GM20000 (cell line): ENCODE measurements at regions not wholly inside any gene's neighbourhood (a gene's known extent, or its start where the extent isn't known, plus 50 kb on each side); places are given as distances from the start of the nearest gene placed in this dataset.

Experiments
- DNase-seq: peaks from one replicate; pipeline ENCODE4 v3.0.0; 2012; ENCODE audit warnings: low spot score
- CTCF ChIP-seq: IDR thresholded peaks from 2 replicates; pipeline ENCODE4 v1.5.1; 2012; ENCODE audit warnings: mild to moderate bottlenecking, control low read depth; ENCODE audit errors: extremely low read depth, missing control alignments

- TF ChIP-seq CTCF = no peak
- DNase-seq = no peak
Observed at GRCh38 chr16:87186876-87187533, 130.2 kb downstream of the C16orf95 start.

DNA sequence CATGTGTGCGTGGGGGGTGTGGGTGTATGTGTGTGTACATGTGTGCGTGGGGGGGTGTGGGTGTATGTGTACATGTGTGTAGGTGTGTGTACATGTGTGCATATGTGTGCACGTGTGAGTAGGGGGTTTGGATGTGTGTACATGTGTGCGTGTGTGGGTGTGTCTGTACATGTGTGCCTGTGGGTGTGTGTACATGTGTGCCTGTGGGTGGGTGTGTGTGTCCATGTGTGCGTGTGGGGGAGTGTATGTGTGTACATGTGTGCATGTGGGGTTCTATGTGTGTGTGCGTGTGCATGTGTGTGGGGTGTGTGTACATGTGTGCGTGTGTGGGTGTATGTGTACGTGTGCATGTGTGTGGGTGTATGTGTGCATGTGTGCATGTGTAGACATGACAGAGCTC, 129.1 kb downstream of the C16orf95 start:
- DNase-seq = no peak
- TF ChIP-seq CTCF = no peak

DNA sequence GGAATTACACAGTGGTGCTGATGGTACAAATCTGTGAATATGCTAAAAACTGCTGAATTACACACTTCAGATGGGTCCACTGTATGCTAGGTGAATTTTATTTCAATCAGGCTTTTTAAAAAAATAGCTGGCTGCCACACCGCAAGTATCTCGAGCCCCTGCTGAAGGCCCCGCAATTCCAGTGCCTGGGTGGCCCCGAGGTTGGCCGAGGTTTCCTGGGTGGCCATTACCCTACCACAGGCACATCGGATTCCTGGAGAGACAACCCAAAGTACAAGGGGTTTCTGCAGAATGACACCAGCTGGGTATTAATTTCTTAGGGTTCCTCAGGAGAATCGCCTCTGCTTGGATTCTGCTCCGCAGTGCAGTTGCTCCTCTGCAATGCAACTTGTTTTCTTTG, 127.8 kb downstream of the C16orf95 start:
- no peak for TF ChIP-seq CTCF
- DNase-seq = no peak

DNA sequence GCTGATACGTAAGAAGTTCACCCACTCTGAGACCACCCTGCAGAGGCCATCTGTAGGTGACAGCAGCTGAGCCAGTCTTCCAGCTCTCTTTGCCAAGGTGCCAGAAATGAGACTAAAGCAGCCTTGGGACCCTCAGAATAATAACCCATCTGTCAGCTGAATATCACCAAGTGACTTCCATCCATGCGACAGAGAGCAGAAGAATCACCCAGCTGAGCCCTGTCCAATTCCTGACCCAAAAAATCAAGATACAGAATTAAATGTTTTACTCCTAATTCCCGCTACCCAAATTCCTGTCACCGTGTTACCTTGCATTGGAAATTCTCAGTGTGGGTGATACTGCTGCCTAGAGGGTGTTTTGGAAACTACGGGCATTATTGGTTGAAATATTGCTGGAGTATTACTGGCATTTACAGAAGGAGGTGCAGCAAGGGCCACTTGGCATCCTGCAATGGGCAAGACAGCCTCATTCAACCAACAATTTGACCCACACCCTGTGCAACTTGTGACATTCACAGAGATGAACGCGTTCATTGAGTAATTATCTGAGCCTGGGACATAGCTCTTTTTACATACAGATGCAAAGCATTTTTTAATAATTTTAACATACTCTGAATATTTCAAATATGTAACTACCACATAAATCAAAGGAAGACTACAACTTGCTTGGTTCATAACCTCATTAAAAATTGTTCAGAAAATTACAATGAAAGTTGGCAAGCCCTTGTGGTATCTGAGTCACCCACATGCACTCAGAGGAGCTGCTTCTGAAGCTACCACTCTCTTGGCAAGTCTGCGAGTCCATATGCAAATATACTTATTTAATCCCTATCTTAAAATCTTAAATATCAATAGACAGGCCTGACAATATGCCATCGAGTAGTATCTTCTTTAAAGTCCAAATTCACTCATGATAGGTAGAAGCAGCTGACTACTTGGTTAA, 126.6 kb downstream of the C16orf95 start:
- no peak for DNase-seq
- TF ChIP-seq CTCF = no peak

GRCh38 chr16:87192452-87193073, 124.6 kb downstream of the C16orf95 start:
- TF ChIP-seq CTCF = no peak
- no peak for DNase-seq

- TF ChIP-seq CTCF = no peak
- DNase-seq = no peak
Observed at GRCh38 chr16:87194172-87194571, 123.0 kb downstream of the C16orf95 start.

- no peak for DNase-seq
- TF ChIP-seq CTCF = no peak
Observed at GRCh38 chr16:87195161-87195560, 122.0 kb downstream of the C16orf95 start.
